GM19468 (cell line): ENCODE measurements at regions not wholly inside any gene's neighbourhood (a gene's known extent, or its start where the extent isn't known, plus 50 kb on each side); places are given as distances from the start of the nearest gene placed in this dataset.
"Not testable (repeated sequence)": the region's sequence is repeated elsewhere in the genome, so short reads cannot be mapped to it uniquely, and the experiment has no call there.

Source experiments
- ATAC-seq: cut with Tn5 transposase; IDR thresholded peaks from one replicate; pipeline ENCODE4 v1.9.1; 2021; ENCODE audit warnings: mild to moderate bottlenecking, moderate library complexity, moderate number of reproducible peaks; ENCODE audit not compliant: unreplicated experiment; ENCODE audit errors: extremely low read depth

DNA sequence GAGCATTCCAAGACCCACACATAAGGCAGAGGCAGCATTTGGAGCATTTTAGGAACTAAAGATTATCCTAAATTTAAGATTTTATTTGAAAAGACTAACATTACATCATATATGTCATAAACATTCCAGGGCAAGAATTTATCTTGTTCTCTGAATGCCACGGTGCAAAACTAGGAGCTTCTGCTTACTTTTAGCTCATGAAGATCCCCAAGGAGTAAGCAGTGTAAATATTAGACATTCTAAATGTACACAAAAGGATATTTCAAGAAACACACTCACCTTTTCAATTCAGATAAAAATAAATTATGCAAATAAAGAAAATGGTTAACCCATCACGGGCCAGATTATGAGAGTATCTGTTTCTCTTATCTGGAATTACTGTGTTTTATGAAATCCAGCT is 101.7 kb upstream of the ETAA1 start:
- no peak for ATAC-seq

DNA sequence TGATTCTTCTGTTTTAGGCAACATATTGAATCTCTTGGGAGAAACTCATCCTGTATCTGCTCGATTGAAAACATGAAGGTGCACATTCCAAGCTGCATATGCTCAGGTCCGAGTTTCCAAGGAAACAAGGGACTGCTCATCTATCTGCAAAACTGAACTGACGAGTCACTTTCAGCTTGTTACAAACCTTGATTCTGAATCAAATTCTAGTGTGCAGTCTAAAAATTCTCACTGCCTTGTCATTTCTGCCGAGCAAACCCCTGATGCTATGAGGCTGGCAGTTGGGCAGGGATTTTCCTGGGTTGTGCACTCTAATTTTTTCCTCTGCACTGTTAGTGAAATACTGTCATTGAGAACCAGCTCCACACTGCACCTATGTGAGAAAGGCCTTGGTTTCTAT is 101.3 kb upstream of the ETAA1 start:
- no peak for ATAC-seq

DNA sequence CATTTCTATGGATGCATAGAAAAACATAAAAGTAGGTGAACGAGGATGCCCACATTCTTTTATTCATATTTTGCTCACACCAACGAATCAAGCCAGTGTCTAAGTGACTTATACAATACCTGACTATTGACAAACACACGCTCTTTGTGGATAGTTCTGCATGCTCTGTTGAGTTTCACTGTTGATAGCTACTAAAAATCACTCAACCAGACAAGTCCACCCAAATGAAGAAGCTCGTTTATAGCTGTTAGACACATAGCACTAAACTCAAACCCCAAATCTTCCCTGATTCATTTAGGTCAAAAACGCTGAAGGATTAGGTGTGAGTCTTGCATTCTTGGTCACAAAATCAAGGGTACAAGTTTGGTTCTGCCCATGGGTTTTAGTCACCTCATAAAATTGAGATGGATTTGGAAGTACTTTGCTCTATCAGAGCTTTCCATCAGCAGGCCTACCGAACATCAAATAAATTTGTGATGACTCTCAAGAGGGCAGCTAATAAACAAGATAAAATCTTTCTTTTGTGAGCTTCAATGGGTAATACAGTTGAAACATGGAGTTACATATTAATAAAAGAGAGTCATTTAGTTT is 92.7 kb upstream of the ETAA1 start:
- no peak for ATAC-seq

DNA sequence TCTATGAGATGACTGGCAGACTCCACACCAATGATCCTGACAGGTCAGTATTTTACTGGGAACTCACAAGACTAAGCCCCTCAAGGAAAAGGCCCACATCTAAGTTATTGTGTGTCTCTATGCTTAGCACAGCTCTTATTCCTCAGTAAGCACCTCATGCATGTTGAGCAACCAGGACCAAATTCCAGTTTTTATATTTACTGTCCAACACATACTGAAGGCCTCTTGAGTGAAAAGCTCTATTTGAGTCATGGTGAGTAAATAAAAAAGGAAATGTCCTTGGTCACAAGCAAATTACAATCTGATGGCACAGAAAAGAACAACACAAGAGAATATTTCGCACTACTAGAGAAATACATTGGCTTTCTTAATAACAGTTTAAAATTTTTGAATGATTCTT is 87.9 kb upstream of the ETAA1 start:
- no peak for ATAC-seq

DNA sequence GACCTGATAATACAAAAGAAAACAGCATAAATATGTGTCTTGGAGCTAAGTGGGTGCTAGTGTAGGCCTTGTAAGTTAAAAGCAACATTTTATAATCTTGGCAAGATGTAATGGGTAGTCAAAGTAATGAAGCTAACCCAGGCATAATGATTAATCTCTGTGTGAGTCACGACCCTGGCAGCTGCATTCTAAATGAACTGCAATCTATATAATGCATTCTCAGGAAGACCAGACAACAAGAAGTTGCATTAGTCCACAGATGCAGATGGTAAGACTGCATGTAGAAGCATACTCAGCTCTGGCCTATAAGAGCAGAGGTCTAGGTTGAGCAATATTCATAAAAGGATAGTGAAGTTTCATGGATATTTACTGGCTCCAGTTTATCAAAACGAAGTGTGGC is 85.6 kb upstream of the ETAA1 start:
- no peak for ATAC-seq

DNA sequence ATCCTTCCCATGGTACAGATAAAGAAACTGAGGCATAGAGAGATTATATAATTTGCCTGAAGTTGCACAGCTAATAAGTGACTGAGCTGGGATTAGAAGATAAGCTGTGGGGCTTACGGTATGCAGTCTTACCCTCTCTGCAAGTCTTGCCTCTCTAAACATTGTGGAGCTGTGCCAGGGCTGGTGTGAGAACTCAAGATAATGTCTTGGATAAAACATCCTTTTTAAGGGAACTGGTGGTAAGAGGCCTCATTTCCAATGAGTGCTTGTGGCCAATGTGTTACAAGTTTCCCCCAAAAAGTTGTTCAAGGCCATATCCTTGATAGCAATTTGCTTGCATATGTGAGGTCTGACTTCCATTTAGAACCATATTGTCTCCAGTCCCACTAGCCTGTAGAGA is 84.3 kb upstream of the ETAA1 start:
- no peak for ATAC-seq

DNA sequence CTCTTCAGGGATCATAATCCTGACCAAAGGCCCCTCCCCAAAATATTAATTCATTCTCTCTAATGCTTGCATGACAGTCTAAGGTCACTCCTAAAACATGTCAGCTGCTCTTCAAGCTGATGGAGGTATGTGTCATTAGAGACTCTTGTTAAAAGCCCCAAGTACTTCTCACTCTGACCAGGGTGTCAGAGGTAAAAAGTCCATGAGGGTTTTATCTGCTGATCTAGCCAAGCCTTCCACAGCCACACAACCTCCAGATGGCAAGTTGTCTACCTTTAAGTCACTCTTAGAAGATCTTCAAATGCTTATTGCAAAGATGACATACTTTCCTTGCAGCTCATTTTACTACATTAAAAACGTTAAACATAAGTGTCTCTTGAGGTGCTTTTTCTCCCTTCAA is 83.6 kb upstream of the ETAA1 start:
- ATAC-seq = no peak

DNA sequence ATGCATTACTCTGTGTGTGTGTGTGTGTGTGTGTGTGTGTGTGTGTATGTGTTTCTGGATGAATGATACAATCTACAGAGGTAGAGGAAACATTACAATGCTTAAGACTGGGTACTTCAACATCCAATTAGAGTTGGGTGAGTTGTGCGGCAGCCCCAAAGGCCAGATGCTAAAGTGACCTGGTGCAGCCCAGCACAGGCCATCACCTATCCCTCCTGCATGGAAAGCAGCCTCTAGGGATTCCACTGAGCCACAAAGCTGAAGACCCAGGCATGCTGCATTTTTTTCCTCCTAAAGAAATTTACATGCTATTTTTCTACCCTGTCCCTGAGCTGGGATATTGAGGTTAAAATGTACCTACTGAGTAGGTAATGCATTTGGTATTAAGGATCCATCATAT is 79.1 kb upstream of the ETAA1 start:
- no peak for ATAC-seq

DNA sequence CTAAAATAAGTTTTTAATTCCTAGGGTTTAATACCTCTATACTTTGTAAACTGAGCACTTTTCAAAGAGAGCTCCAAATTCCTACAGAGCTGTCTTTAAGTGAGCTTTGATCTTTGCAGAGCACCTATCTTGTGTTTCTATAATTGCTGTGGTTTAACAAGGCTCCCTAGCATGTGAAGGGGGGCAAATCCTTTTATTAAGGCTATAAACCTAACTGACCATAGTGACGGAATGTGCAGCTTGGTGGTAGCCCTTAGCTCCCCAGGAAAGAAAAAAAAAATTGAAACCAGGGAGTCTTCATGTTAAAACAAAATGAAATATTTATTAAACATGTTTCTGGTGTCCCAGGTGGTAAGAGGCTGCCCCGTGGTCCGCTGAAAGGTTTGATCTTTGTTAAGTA is 78.6 kb upstream of the ETAA1 start:
- ATAC-seq = no peak

DNA sequence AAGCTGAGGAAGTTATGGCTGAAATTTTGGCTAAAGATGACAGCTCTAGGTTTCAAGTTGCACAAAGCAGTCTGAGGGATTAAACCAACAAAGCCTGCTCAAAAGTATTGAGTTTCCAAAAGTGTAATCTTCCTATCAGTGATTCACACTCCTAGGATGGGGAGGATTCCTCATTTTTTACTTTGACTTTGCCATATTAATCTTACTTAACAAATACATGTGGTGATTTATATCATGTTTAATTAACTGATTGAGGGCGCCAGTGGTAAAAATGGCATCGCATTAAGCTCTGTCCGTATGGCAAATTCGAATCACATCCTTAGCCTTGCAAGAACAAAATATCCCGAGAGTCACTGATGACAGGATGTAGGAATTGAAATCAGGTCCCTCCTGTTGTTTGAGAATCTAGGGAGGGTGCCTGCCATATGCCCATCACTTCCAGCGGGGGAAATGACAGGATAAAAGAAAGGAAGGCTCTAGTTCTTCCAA is 78.1 kb upstream of the ETAA1 start:
- no peak for ATAC-seq

DNA sequence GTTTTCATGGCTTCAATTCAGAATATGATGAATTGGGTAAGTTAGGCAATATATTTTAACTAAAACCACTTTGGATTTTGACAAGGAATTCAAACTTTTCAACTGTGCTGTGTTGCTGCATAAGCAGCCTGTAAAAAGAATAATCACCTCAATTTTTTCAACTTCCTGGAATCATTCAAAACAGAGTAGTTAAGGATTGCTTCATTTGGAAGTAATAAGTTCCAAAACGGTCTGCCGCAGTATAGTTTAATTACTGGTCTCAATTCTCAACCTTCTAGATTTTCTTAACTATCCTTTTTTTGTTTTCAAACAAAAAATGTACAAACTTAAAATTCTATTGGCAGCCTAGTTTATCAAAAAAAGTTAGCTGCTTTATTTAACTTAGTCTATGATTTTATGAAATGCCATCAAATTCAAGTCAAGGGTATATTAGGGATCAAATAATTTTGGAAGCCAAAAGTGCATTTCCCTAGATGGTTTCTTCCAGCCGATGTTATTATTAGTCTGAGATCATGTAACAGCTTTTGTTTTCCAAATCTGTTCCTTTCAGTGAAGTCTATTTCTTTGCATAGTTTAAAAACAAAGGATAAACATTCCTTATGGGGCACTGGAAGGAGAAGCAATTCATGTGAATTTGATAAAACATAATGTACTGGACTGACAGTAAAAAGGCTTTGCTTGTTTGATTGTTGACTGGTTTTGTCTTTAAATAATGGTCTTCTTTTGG is 76.1 kb upstream of the ETAA1 start:
- ATAC-seq = no peak

DNA sequence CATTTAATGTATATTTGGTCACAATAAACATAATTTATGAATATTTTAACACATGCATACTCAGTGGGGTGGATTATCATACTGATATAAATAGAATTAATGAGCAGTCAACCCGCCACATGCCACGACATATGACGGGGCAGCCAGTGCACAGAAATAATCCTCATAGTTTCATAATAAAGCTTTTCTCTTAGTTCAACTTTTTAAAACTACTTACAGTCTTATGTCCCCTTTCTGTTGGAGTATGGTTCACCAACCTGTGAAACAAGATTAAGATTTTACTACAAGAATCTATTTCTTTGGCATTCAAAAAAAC is 75.6 kb upstream of the ETAA1 start:
- no peak for ATAC-seq

DNA sequence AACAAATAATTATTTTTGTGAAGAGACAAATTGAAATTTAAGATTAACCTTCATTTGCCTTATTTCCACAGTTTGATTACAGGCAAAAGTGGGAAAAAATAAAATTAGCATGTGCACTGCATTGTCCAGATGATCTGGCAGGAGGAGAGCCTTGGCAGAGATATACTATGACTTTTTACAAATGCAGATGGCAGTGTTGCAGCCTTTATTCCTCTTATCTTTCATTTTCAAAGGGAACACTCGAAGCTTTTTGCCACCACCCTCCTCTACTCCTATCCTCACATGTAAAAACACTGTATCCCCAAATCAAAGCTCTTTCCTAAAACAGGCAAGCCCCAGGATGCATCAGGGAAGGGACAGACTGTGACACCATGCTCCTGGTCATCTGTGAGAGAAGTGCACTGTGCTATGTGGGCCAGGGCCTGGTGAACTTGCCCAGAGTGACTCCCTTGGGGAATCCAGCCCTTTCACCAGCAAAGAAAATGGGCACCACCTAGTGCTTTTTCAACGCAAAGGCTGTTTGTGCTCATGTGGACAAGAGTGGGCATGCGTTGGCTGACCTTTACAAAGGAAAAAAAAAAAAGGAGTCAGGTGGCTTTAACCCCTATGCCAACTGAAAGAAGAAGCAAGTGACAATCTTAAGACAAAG is 74.7 kb upstream of the ETAA1 start:
- ATAC-seq = no peak

DNA sequence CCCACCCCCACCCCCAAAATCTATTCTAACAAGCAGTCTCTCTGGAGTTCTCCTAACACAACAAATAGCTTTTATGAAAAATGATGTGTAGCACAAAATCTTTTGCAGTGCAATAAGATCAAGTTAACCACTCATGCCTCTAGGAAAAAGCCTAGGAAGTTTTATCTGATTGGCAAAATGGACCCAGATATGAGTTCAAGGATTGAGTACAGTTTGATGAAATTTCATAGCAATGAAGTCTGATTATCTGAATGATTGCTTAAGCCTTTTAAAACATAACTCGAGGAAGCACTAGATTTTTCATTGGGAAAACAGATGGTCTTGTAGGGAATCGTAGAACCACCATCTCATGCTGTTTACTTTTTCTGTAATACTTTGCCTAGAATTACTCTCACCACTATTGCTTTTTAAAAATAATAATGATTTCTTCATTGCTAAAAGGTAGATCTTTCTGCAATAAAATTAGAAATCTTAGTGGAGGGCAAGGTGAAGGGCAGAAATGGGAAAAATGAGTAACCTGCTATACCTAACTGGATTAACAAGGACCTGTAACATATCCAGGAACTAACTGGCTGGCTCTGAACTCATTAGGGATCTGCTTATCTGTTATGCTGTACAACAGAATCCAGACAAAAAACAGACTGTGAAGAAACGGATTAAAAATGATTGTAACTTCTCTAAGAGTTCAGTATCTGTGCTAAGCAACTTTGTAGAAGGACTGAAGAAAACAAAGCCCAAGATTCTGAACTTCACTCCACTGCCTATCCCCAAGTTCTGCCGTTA is 73.7 kb upstream of the ETAA1 start:
- ATAC-seq = no peak

DNA sequence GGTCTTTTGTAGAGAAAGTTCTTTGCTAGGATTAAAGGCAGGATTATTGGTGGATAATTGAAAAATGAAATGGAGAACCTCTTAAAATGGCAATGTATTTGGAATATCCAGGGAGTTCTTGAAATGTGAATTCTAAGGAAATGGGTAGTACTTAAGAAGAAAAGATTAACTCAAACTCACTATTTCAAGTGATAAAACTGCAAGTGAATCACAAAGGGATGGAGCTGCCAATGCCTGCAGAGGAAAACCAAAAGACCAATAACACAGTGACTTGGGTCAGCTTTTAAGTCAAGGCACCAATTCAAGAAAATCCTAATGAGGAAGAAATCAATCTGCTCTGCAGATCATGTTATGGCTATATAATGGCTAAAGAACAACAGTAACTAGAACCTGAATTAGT is 67.6 kb upstream of the ETAA1 start:
- ATAC-seq = no peak

DNA sequence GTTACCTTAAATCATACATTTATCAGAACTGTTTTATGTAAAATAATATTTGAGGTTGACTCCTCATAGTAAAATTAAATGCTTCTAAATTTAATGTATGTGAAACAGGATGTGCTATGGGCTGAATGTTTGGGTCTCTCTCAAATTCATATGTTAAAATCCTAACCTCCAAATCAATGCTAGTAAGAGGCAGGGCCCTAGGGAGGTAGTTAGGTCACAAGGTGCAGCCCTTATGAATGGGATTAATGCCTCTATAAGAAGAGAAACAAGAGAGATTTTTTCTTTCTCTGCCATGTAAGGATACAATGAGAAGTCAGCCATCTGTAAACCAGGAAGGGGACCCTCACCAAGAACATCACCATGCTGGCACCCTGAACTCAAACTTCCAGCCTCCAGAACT is 67.2 kb upstream of the ETAA1 start:
- ATAC-seq = no peak

DNA sequence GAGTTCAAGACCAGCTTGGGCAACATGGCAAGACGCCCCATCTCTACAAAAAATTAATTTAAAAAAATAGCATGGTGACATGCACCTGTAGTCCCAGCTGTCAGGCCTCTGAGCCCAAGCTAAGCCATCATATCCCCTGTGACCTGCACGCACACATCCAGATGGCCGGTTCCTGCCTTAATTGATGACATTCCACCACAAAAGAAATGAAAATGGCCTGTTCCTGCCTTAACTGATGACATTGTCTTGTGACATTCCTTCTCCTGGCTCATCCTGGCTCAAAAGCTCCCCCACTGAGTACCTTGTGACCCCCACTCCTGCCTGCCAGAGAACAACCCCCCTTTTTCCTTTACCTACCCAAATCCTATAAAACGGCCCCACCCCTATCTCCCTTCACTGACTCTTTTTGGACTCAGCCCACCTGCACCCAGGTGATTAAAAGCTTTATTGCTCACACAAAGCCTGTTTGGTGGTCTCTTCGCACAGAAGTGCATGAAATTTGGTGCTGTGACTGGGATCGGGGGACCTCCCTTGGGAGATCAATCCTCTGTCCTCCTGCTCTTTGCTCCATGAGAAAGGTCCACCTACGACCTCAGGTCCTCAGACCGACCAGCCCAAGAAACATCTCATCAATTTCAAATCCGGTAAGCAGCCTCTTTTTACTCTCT is 65.6 kb upstream of the ETAA1 start:
- not testable (repeated sequence) for ATAC-seq

DNA sequence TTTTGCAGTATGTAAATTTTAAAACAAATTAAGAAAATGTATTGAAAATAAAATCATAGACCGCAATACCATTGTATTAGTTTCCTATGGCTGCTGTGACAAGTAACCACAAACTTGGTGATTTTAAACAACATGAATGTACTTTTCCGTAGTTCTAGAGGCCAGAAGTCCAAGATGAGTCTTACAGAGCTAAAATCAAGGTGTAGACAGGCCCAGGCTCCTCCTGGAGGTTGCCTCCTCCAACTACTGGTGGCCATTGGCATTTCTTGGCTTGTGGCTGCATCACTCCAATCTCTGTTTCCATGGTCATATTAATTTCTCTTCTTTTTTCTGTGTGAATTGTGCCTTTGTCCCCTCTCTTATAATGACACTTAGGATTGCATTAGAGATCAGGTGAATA is 59.2 kb upstream of the ETAA1 start:
- no peak for ATAC-seq

DNA sequence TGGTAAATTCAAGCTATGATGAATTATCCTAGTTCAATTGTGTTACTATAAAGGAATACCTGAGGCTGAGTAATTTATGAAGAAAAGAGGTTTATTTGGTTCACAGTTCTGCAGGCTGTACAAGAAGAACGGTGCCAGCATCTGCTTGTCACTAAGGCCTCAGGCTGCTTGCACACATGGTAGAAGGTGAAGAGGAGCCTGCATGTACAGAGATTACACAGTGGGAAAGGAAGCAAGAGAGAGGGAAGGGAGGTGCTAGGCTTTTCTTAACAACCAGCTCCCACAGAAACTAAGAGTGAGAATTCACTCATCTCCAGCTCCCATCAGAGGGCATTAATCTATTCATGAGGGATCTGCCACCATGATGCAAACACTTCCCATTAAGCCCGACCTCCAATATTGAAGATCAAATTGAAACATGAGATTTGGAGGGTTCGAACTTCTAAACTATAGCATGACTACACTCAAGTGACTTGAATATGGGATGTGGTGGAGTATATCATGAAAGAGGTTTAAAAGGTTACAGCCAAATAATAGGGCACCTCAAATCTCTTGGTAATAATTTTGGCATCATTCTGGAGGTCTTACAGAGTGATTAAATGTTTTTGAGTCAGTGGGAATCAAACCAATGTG is 58.4 kb upstream of the ETAA1 start:
- ATAC-seq = no peak

DNA sequence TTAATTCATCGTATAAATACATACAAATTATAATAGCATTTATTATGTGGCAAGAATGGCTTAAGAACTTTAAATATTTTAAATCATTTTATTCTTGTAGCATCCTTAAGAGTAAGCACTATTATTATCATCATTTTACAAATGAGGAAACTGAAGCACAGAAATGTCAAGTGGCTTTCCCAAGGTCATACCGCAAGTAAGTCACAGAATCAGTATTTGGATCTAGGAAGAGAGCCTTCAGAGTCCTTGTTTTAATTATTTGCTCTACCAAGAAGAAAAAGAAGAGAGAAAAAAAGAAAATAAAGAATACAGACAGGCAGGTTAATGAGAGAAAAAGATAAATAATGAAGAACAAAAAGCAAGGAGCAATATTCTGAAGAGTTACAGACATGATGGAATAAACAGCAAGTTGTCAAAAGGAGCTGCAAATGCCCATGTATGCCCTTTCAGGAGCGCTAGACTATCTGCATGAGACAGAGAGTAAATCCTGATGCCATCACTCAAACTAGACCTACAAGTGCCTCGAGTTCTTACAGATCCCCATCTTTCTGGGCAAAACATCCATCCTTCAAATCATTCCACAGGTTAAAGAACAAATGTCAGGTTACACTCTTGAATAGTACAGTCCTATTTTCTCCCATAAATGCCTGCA is 57.8 kb upstream of the ETAA1 start:
- no peak for ATAC-seq
